Osteoblast (primary cell): ENCODE measurements at regions not wholly inside any gene's neighbourhood (a gene's known extent, or its start where the extent isn't known, plus 50 kb on each side); places are given as distances from the start of the nearest gene placed in this dataset.

Source experiments
- DNase-seq: peaks from one replicate; pipeline ENCODE4 v3.0.0; 2011; ENCODE audit warnings: low spot score, mixed read lengths; ENCODE audit not compliant: insufficient read length; ENCODE audit errors: missing footprints
- H2AFZ ChIP-seq: 2 replicates; pipeline ENCODE4 v1.6.0; 2011; ENCODE audit warnings: mild to moderate bottlenecking, low read length
- H3K27ac ChIP-seq: 2 replicates; pipeline ENCODE4 v1.5.1; 2011; ENCODE audit warnings: mild to moderate bottlenecking, low read depth, low read length, moderate library complexity
- H3K27me3 ChIP-seq: 2 replicates; pipeline ENCODE4 v1.6.0; 2012; ENCODE audit warnings: mild to moderate bottlenecking, control low read depth, inconsistent platforms, low read length, moderate library complexity; ENCODE audit not compliant: insufficient read depth
- H3K36me3 ChIP-seq: 2 replicates; pipeline ENCODE4 v1.5.1; 2011; ENCODE audit warnings: mild to moderate bottlenecking, low read length, control low read depth, moderate library complexity; ENCODE audit not compliant: insufficient read depth
- H3K4me1 ChIP-seq: 2 replicates; pipeline ENCODE4 v1.5.1; 2011; ENCODE audit warnings: mild to moderate bottlenecking, low read length, control low read depth, moderate library complexity; ENCODE audit not compliant: insufficient read depth
- H3K4me2 ChIP-seq: 2 replicates; pipeline ENCODE4 v1.6.0; 2011; ENCODE audit warnings: mild to moderate bottlenecking, low read length; ENCODE audit not compliant: insufficient read depth
- H3K4me3 ChIP-seq: fragments of 200-600 bp; sonication (generic); 3 replicates; pipeline ENCODE4 v1.5.1; 2012; ENCODE audit warnings: mild to moderate bottlenecking, low read length, inconsistent platforms; ENCODE audit not compliant: insufficient read depth
- H3K79me2 ChIP-seq: 2 replicates; pipeline ENCODE4 v1.6.0; 2012; ENCODE audit warnings: mild to moderate bottlenecking, low read length, control low read depth, inconsistent platforms; ENCODE audit not compliant: insufficient read depth
- H3K9me3 ChIP-seq: 2 replicates; pipeline ENCODE4 v1.5.1; 2011; ENCODE audit warnings: low read depth, low read length, control low read depth
- H4K20me1 ChIP-seq: 2 replicates; pipeline ENCODE4 v1.6.0; 2012; ENCODE audit warnings: mild to moderate bottlenecking, low read length, control low read depth; ENCODE audit not compliant: insufficient read depth
- TF ChIP-seq, protein P1 (sequence below): IDR thresholded peaks from 2 replicates; pipeline ENCODE4 v1.5.1; 2011; ENCODE audit warnings: mild to moderate bottlenecking, low read depth, low read length, moderate library complexity; ENCODE audit errors: extremely low read depth

DNA sequence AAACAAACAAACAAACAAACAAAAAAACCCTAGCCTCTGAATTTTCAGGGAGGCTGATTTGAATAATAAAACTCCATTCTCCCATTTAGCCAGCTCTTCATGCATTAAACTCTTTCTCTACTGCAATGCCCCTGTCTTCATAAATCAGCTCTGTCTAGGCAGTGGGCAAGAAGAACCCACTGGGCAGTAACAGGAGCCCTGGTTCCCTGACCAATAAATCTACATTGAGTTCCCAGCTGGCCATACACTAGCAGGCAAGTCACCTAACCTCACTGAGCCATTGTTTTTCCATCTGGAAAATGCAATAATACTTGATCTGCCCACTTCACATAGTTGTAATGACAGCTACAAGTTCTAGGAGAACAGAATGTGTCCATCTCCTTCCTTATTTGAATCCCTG is 57.6 kb upstream of the YPEL5 start:
- Histone ChIP-seq H3K27ac (no peak overlapping the region), H3K9me3 (no peaks in the 10 kb centered on the region), H3K27me3 (peaks cover 60% of the 10 kb centered on the region), H2AFZ (no peak overlapping the region), H3K36me3 (no peaks in the 10 kb centered on the region), H4K20me1 (no peaks in the 10 kb centered on the region), H3K4me2 (no peak overlapping the region), H3K4me1 (no peaks in the 10 kb centered on the region), H3K79me2 (no peaks in the 10 kb centered on the region), H3K4me3 (no peak overlapping the region)
- TF ChIP-seq, protein P1, sequence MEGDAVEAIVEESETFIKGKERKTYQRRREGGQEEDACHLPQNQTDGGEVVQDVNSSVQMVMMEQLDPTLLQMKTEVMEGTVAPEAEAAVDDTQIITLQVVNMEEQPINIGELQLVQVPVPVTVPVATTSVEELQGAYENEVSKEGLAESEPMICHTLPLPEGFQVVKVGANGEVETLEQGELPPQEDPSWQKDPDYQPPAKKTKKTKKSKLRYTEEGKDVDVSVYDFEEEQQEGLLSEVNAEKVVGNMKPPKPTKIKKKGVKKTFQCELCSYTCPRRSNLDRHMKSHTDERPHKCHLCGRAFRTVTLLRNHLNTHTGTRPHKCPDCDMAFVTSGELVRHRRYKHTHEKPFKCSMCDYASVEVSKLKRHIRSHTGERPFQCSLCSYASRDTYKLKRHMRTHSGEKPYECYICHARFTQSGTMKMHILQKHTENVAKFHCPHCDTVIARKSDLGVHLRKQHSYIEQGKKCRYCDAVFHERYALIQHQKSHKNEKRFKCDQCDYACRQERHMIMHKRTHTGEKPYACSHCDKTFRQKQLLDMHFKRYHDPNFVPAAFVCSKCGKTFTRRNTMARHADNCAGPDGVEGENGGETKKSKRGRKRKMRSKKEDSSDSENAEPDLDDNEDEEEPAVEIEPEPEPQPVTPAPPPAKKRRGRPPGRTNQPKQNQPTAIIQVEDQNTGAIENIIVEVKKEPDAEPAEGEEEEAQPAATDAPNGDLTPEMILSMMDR = no peak
- no peak for DNase-seq

- no peak overlapping the region for H3K27ac ChIP-seq
- H3K4me1 ChIP-seq = no peaks in the 10 kb centered on the region
- DNase-seq = no peak
- no peaks in the 10 kb centered on the region for H3K36me3 ChIP-seq
- no peaks in the 10 kb centered on the region for H3K9me3 ChIP-seq
- no peaks in the 10 kb centered on the region for H4K20me1 ChIP-seq
- H3K4me2 ChIP-seq = no peak overlapping the region
- no peak overlapping the region for H2AFZ ChIP-seq
- TF ChIP-seq, protein P1 = no peak
- H3K4me3 ChIP-seq = no peak overlapping the region
- H3K79me2 ChIP-seq = no peaks in the 10 kb centered on the region
- H3K27me3 ChIP-seq = peaks cover 62% of the 10 kb centered on the region
These were observed 51.4 kb upstream of the YPEL5 start for GRCh38 chr2:30095402-30095801.

DNA sequence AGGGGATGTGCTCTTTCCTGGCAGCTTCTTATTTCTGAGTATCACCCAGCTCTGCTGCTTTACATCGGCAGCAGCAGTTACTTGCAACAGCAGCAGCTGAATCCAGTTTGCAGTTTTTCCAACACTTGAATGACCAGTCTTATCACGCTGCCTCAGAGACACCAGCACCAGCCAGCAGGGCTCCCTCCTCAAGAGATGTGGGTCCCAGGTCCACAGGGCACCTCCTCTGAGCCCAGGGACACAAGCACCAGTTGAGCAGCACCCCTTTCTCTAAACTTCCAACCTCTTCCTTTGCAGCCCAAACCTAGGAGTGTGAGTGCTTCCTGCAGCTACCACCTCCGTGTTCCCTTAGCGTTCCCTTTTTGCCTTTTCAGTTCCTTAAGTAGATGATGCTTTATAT is 50.4 kb upstream of the YPEL5 start:
- TF ChIP-seq, protein P1 = no peak
- Histone ChIP-seq H3K9me3 (no peaks in the 10 kb centered on the region), H3K4me3 (no peak overlapping the region), H3K4me2 (no peak overlapping the region), H4K20me1 (no peaks in the 10 kb centered on the region), H2AFZ (no peak overlapping the region), H3K36me3 (no peaks in the 10 kb centered on the region), H3K4me1 (no peaks in the 10 kb centered on the region), H3K79me2 (no peaks in the 10 kb centered on the region), H3K27me3 (peaks cover 62% of the 10 kb centered on the region), H3K27ac (no peak overlapping the region)
- no peak for DNase-seq
